SIG-M5 treated with dmso at 0.1 percent for 504 hours (cell line): ENCODE measurements at regions not wholly inside any gene's neighbourhood (a gene's known extent, or its start where the extent isn't known, plus 50 kb on each side); places are given as distances from the start of the nearest gene placed in this dataset.

ENCODE experiments used
- DNase-seq: peaks from one replicate; lab custom pipeline; 2025; ENCODE audit not compliant: unreplicated experiment; lab: John Stamatoyannopoulos, UW

DNA sequence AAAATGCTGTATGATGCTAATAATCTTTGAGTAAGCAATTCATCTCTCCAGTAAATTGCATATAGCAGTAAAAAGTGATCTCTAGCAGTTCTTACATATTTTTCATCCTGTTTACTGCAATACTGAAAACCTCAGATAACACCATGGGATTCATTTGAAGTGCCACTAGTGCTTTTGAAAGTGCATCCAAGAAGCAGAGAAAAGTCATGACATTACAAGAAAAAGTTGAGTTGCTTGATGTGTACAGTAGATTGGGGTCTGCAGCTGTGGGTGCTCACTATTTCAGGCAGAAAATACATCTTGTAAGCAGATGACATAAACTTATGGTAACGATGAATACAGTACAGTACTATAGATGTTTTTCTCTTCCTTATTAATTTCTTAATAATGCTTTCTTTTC is 1984.9 kb upstream of the LRRTM1 start:
- DNase-seq = no peak

DNA sequence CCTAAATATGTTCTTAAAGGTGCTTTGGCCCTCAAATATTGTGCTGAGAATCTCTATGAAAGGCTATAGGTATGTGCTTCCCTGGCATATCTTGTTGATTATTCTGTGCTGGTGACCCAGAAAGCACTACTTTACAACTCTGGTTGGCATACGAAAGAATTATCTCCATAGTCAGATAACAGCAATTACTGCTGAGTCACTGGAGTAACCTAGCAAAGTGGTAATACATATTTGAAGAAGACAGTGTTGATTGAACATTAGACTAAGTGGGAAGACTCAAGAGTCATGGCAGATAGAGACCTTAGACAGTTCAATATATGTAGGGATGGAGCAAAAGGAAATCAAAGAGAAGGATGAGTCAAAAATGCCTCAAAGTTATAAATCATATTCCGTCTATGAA is 1978.5 kb upstream of the LRRTM1 start:
- no peak for DNase-seq

DNA sequence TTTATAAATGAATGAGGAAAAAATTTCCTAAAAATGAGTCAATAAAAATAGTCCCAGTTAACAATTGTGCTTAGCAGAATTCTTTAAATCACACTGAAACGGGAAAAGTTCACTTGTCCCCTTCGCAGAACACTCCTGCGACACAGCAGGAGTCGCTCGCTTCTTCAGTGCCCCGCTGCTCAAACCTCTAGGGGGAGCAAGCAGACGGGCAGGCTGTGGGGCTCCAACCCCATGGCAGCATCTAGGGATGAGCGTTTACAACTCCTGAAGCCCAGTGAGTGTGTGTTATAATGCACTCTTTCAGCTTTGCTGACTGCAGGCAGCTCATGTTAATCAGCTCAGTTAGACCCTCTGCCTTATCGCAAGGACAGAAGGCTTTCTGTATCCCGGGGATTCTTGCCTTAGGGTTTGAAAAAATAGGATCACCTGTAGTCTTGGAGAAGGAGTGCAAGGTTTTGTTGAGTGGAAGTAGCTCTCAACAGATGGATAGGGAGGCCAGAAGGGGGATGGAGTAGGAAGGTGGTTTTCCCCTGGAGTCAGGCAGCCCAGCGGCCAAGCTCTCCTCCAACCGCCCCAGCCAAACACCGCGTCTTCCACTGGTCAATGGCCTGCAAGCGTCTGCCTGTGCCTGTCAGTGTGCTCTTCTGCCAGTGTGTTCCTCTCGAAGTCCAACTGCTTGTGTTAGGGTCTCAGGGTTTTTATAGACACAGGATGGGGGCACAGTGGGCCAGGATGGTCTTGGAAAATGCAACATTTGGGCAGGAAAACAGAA is 1977.7 kb upstream of the LRRTM1 start:
- DNase-seq = no peak

DNA sequence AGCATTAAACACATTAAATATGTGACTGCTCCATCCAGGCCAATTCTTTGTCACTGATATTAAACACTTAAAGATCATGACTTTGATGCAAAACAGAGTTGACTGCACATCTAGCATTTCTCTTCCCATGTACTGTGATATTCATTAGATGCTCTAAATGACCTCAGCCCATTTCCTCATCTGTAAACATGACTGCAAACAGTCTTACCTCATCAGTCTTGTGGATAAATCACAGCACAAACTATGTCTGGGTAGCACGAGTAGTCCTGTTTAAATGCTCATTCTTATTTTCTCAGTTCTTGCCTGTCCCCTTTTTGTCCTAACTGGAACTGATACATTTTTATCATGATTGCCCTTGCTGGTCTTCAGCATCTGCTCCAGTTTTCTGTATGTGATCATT is 1974.8 kb upstream of the LRRTM1 start:
- DNase-seq = no peak

DNA sequence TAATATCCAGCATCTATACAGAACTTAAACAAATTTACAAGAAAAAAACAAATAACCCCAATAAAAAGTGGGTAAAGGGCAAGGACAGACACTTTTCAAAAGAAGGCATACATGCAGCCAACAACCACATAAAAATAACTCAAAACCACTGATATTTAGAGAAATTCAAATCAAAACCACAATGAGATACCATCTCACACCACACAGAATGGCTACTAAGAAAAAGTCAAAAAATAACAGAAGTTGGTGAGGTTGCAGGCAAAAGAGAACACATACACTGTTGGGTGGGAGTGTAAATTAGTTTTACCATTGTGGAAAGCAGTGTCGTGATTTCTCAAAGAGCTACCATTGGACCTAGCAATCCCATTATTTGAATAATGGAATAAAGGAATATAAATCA is 1973.9 kb upstream of the LRRTM1 start:
- no peak for DNase-seq

DNA sequence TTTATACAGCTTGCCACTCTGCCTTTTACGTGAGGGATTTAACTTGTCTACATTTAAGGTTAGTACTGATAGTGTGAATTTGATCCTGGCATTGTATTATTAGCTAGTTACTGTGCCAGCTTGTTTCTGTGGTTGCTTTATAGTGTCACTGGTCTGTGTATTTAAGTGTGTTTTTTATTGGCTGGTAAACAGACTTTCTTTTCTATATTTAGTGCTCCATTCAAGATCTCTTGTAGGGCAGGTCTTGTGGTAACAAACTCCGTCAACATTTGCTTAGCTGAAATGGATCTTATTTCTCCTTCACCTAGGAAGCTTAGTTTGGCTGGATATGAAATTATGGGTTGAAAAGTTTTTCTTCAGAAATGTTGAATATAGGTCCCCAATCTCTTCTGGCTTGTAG is 1971.0 kb upstream of the LRRTM1 start:
- DNase-seq = no peak

DNA sequence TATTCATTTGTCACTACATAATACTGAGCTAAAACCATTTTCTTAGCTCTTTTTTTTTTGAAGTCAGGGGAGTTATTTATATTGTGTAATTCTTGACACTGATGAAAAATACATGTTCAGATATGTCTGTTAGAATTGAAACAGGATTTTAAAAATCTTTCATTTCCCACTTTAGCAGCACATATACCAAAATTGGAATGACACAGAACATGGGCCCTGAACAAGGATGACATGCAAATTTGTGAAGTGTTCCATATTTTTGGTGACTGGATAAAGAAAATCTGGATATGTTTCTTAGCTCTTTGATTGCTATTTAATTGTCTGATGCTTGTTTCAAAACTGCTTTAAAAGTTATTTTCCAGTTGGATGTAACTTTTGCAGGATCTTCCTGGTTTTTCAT is 1963.9 kb upstream of the LRRTM1 start:
- no peak for DNase-seq

DNA sequence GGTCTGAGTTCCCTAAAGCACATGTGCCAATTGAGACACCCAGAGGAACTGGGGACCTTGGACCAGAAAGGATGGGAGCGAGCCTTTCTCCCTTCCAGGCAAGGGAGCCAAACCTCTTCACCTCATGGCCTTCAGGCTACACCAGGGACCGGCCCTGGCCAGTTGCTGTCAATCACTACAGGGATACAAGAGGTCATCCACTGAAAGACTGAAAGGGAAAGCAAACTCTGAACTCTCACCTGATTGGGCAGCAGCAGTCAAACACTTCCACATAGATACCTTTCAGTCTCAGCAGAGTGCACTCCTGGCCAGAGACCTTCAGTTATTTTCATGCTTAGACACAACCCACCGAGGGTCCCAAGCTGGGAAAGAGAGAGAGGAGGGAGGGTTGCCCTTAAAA is 1956.0 kb upstream of the LRRTM1 start:
- no peak for DNase-seq

DNA sequence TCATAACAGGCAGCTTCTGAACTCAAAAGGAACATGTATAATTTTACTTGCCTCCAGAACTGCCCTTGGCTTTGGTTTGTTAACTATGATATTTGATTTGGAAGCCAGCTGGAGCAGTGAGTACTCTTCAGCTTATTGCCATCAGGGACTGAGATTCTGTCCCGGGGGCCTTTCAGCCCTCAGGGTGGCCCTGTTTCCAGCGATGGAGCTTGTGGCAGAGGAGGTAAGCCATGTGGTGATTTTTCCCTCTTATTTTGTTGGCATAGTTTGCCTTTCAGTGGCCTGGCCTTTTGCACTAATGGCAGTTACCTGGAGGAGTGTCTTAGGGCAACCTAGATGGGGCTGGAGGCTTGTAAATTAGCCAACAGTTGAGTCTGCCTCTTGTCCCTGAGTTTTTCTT is 1955.0 kb upstream of the LRRTM1 start:
- DNase-seq = no peak

DNA sequence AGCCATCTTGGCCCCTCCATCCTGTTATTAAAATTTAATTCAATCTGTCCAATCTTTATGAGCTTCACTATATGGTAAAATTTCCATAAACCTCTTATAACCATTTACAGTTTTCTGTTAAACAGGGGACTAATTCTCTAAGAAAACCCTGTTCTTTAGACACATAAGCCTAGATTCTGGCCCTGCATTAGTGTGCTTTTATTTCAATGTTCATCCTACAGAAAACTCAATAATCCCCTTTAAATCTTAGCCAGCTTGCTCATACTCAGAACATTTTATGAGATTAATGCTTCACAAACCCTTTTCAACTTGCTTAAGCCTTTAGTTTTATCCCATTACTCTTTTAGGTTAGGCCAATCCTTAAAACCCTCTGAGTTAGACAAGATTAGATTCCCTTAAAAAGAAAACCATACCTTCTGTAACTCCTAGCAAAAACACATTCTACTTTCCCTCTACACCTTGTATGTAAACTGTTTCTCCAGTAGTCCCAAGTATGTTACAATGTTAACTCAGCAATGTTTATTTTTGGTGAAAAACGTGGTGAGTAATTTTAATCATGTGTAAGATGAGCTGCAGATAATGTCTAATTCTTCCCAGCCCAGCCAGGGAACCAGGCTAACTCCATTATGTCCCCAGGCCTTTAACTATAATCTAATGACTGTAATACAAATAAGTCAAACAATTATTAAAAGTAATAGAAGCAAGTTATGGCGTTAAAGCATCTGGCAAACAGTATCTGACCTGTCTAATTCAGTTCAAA is 1953.4 kb upstream of the LRRTM1 start:
- DNase-seq = no peak

DNA sequence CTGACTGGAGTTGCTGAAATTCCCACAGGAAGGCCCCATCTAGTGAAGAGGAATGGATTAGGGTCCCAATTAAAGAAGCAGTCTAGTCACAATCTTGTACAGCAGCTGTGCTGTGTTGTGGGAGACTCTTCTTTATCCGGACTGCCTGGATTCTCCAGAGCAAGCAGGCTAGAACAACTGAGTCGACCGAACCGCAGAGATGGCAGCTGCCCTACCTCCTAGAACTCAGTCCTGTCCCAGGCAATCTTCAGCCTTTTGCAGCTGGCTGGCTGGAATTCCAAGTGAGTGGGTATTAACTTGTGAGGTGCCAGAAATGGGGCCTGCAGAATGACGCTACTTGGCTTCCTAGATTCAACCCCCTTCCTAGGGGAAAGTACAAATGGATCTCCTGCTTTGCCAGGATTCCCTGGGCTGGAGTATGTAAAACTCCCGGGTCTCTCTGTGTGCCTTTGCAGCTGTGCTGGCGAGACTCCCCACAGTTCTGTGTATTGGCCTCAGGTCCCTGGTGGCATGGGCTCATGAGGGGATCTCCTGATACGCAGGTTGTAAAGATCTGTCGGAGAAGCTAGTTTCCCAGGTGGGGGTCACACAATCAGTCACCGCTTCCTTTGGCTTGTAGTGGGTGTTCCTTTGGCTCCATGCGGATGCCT is 1952.6 kb upstream of the LRRTM1 start:
- no peak for DNase-seq

DNA sequence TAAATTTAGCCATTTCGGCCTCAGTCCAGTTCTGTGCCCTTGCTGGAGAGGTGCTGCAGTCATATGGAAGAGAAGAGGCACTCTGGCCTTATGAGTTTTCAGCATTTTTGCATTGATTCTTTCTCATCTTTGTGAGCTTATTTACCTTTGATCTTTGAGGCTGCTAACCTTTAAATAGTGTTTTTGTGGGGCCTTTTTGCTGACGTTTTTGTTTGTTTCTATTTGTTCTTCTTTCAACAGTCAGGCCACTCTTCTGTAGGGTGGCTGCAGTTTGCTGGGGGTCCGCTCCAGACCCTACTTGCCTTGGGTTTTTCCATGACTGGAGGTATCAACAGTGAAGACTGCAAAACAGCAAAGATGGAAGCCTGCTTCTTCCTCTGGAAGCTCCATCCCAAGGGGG is 1951.7 kb upstream of the LRRTM1 start:
- DNase-seq = no peak

DNA sequence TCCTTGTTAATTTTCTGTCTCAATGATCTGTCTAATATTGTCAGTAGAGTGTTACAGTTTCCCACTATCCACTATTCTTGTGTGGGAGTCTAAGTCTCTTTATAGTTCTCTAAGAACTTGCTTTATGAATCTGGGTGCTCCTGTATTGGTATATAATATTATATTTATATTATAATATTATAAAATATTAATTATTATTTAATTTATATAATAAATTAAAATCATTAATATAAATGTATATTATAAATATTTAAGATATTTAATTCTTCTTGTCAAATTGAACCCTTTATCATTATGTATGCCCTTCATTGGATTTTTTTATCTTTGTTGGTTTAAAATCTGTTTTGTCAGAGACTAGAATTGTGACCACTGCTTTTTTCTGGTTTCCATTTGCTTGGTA is 1950.2 kb upstream of the LRRTM1 start:
- no peak for DNase-seq

DNA sequence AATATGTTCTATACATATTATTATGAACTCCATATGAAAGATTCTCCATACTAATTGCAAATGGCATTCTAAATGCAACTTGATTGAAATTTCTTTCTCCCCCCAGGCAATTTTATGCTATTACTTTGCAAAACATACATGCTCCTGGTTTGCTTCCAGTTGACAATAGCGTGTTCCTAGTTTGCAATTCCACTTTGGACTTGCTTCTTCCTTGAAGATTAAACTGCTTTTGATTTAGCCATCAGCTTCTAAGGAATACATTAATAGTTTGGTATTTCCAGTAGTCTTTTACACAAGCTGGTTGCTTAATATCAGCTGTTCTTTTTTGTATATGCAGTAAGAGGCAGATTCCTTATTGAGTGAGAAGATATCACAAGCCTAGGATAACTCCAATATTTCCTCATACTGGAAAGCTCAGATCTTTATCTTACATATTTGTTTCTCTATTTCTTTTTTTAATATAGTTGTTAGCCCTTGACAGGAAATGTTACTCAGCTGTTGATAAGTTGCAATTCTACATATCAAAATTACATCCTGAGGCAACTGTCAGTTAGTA is 1941.7 kb upstream of the LRRTM1 start:
- no peak for DNase-seq

DNA sequence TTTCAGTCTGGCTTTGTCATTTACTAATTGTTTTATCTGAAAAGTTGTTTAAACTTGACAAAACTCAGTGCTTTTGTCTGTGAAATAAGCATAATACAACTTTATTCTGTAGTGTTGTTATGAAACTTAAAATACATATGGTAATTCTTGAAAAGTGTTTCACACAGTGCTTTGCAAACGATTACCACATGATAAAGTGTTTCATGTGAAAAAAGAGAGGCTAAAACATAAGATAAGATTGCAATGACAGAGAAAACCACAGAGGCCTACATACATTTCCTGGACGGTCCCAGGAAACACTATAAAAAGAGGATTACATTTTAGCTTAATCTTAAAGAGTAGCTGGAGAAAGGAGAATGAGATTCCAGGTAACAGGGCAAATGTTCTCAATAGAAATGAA is 1934.6 kb upstream of the LRRTM1 start:
- no peak for DNase-seq

DNA sequence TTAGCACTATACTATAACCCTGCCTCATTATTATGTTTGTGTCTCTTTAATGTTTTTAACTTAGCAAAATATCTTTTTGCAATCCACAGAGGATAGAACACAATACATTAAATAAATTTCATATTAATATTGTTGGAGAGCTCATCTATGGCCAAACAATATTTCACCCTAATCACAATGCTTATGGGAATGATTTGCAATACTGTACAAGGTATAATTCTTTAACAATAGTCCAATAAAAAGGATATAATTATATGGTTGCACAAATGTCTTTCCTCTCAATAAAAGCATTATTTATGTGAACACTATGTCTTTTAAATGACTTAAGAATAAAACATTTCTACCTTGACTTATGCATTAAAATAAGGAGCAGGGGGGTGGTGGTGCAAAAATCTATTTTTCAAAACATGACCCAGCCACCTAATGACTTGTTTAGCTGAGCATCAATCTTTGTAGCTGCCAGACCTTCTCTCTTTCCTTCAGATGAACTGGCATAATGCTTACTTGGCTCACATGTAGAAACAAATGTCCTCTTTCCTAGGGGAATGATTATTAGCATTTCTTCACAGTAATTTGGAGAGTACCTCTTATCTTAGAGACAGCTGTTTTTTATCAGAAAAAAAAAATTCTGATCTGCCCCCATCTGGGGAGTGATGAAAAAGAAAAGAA is 1933.6 kb upstream of the LRRTM1 start:
- DNase-seq = no peak

DNA sequence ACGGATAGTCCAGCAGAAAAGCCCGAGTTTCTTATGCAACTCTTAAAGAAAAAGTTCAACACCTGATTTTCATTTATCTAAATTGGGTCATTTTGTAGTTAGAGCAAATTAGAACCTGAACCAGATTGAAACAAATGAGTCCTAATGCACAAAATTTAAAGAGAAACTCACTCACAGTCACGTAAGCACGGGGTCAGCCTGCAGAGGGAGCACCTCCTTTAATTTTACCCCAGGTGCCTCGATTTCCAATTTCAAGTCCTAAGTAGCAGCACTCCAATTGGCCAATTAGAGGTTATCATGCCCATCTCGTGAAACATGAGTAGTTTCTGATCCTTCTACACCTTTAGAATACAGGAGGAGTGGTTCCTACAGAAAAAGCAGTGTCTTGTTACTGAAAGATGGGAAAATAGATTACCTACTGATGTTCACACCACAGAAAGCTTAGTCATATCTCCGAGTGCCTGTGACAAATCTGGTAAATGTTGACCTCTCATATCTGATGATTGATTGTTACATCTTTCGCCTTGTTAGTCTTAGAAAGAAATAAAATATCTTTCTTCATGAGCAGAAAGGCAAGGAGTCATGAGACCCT is 1929.8 kb upstream of the LRRTM1 start:
- no peak for DNase-seq

DNA sequence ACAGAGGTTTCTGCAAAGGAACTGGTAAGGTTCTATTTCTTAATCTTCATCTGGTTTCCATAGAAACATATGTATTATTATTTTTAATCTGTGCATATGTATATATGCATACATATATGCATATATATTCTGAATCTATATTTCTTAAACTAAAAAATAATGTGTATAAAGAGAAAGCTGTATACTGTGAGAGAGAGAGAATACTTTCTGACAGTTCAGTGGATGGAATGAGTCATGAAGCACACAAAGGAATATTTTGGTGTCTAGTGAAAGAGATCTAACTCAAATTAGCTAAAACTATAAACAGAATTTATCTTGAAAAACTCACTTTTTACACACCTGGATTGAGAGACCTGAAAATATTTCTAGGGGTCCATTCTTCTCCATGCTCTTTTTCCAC is 1929.3 kb upstream of the LRRTM1 start:
- DNase-seq = no peak

DNA sequence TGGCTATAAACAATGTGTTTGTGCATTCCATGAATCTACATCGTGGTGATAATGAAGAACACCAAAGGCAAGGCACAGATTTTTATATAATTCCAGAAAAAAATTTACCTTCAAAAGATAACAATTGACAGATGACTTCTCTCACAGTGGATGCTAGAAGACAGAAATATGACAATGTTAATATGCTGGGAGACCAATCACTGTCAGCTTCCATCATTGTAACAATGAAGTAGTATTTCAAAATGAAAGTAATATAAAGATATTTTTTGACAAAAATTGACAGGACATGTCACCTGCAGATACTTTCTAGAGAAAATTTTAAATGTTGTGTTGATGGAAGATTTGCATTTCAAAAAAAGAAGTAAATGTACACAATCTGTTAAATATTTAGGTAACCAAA is 1925.9 kb upstream of the LRRTM1 start:
- no peak for DNase-seq

DNA sequence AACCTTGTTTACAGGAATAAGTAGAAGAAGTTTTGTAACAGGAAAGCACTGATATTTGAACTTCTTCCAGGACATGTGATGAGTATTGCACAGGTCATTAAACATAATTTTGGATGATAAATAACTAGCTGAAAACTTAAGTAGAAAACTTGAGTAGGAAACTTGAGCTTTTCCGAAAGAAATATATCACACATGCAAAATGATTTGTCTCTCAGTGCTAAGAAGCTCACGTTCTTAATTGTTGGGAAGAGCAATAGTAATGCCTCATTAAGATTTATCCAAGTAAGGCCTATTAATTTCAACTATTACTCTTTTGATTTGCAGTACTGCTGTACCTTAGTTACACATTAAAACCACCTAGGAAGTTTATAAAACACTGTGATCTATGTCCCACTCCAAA is 1921.9 kb upstream of the LRRTM1 start:
- no peak for DNase-seq
